ENCODE measurements at regions not wholly inside any gene's neighbourhood (a gene's known extent, or its start where the extent isn't known, plus 50 kb on each side); places are given as distances from the start of the nearest gene placed in this dataset.
A peak's percentile ranks its signal among the peaks of the same experiment; 100 is the strongest.

DNA sequence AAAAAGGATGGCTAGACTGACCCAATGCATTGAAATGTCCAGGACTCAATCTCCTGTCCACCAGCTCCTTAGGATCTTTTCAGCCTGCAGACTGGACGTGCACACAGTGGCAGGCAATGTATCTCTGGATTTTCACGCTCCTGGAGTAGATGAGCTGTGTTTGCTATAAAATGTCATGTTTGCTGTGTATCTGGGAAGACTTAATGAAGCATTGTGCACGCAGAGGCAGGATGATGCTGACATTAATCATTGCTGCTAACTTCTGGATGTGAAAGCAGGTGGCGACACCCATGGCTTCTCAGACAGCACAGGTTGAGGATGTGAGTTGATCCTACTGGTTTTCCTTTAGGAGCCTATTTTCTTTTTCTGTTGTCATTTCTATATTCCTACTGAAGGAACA lies 133.1 kb upstream of the PCSK2 start:
- Histone ChIP-seq H3K27ac (ENCODE audit: low read depth in 1 of 3, low read length in 2 of 3) (no peak overlapping the region), H3K36me3 (ENCODE audit: control insufficient read depth in 3 of 3, insufficient read depth in 2 of 3, low read depth in 1 of 3, low read length in 3 of 3) (no peaks in the 10 kb centered on the region), H3K4me1 (ENCODE audit: control insufficient read depth in 3 of 3, insufficient read depth in 2 of 3, low read depth in 1 of 3, low read length in 2 of 3) (no peaks in the 10 kb centered on the region), H3K27me3 (ENCODE audit: control insufficient read depth in 3 of 3, insufficient read depth in 3 of 3, low read length in 3 of 3) (no peaks in the 10 kb centered on the region), H3K4me3 (ENCODE audit: low read depth in 1 of 3, low read length in 3 of 3) (no peak overlapping the region), H3K9me3 (ENCODE audit: control insufficient read depth in 2 of 2, insufficient read depth in 1 of 2, low read depth in 1 of 2, low read length in 1 of 2) (no peaks in the 10 kb centered on the region)
- DNase-seq (no peak), FAIRE-seq (no peak)
- 74 to 77% (median 76%) methylated on average over 4 of the region's 4 CpGs for WGBS, 3 donors

DNA sequence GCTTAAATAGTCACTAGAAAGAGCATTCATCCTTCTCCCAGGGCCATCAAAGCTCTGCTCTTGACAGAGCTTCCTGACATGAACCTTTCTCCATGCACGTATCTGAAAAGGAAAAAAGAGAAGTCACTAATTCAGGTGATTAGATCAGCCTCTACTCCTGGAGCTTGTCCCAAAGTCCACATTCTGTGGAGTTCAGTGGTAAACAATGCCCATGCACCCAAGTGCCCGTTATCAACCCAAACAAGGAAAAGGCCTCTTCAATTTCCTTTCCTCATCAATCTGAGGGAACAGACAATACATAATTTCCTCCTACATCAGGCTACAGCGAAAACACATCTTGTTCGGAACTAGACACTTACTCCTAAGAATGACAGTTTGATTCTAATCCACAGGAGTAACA lies 129.2 kb upstream of the PCSK2 start:
- no peaks in the 10 kb centered on the region for H3K36me3 ChIP-seq (ENCODE audit: control insufficient read depth in 3 of 3, insufficient read depth in 2 of 3, low read depth in 1 of 3, low read length in 3 of 3)
- DNase-seq = peak; percentile 26 to 37
- H3K27ac ChIP-seq (ENCODE audit: low read depth in 1 of 3, low read length in 2 of 3) = no peak overlapping the region
- H3K4me1 ChIP-seq (ENCODE audit: control insufficient read depth in 3 of 3, insufficient read depth in 2 of 3, low read depth in 1 of 3, low read length in 2 of 3) = no peaks in the 10 kb centered on the region
- no peaks in the 10 kb centered on the region for H3K27me3 ChIP-seq (ENCODE audit: control insufficient read depth in 3 of 3, insufficient read depth in 3 of 3, low read length in 3 of 3)
- no peaks in the 10 kb centered on the region for H3K9me3 ChIP-seq (ENCODE audit: control insufficient read depth in 2 of 2, insufficient read depth in 1 of 2, low read depth in 1 of 2, low read length in 1 of 2)
- no peak overlapping the region for H3K4me3 ChIP-seq (ENCODE audit: low read depth in 1 of 3, low read length in 3 of 3)
- no peak for FAIRE-seq
- WGBS, 3 donors = 18 to 35% (median 20%) methylated on average over 4 of the region's 4 CpGs

DNA sequence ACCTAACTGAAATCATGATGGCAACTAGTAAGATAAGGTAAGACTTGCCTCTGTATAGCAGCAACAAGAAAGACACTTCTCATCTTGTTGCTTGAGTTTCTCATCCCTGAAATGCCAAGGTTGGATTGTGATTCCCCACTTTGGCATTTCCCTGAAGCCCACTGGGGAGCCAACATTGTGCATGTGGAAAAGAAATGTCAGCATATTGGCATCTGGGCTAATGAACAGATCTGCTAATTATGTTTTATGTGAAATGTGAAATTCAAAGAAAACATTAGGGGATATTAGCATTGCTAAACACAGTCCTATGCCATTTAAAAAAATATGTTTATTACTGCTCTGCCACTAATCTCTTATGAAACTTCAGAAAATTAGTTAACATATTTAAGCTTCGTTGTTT lies 126.3 kb upstream of the PCSK2 start:
- H3K4me3 ChIP-seq (ENCODE audit: low read depth in 1 of 3, low read length in 3 of 3) = no peak overlapping the region
- H3K4me1 ChIP-seq (ENCODE audit: control insufficient read depth in 3 of 3, insufficient read depth in 2 of 3, low read depth in 1 of 3, low read length in 2 of 3) = no peaks in the 10 kb centered on the region
- H3K27ac ChIP-seq (ENCODE audit: low read depth in 1 of 3, low read length in 2 of 3) = no peak overlapping the region
- no peaks in the 10 kb centered on the region for H3K9me3 ChIP-seq (ENCODE audit: control insufficient read depth in 2 of 2, insufficient read depth in 1 of 2, low read depth in 1 of 2, low read length in 1 of 2)
- WGBS, 3 donors = 82 to 89% (median 87%) methylated on average over 1 of the region's 1 CpG
- no peak for FAIRE-seq
- H3K36me3 ChIP-seq (ENCODE audit: control insufficient read depth in 3 of 3, insufficient read depth in 2 of 3, low read depth in 1 of 3, low read length in 3 of 3) = no peaks in the 10 kb centered on the region
- no peak for DNase-seq
- H3K27me3 ChIP-seq (ENCODE audit: control insufficient read depth in 3 of 3, insufficient read depth in 3 of 3, low read length in 3 of 3) = no peaks in the 10 kb centered on the region

DNA sequence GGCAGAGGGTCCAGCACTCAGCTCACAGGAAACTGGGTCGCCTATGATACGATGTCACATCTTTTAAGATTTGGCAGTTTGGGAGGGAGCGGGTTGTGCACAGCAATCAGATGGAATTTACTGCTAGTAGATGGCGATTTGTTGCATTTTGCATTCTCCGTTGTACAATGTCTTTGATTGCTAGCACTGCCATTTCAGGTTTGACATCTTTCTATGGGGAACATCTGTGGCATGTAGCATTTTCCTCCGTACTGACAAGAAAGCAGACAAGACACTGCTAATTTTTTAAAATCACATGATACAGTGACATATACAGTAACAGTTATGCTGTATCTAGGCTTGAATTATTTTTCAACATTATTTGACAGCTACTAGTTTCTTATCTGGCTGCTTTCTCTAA lies 119.7 kb upstream of the PCSK2 start:
- no peak overlapping the region for H3K4me3 ChIP-seq (ENCODE audit: low read depth in 1 of 3, low read length in 3 of 3)
- no peak overlapping the region for H3K27ac ChIP-seq (ENCODE audit: low read depth in 1 of 3, low read length in 2 of 3)
- no peaks in the 10 kb centered on the region for H3K4me1 ChIP-seq (ENCODE audit: control insufficient read depth in 3 of 3, insufficient read depth in 2 of 3, low read depth in 1 of 3, low read length in 2 of 3)
- H3K9me3 ChIP-seq (ENCODE audit: control insufficient read depth in 2 of 2, insufficient read depth in 1 of 2, low read depth in 1 of 2, low read length in 1 of 2) = no peaks in the 10 kb centered on the region
- DNase-seq (no peak), FAIRE-seq (no peak)
- whole genome bisulfite sequencing, 3 donors = 80 to 93% (median 87%) methylated on average over 6 of the region's 6 CpGs
- no peaks in the 10 kb centered on the region for H3K36me3 ChIP-seq (ENCODE audit: control insufficient read depth in 3 of 3, insufficient read depth in 2 of 3, low read depth in 1 of 3, low read length in 3 of 3)
- peaks cover 0 to 3% (median 0%) of the 10 kb centered on the region in 3 donors for H3K27me3 ChIP-seq (ENCODE audit: control insufficient read depth in 3 of 3, insufficient read depth in 3 of 3, low read length in 3 of 3)

DNA sequence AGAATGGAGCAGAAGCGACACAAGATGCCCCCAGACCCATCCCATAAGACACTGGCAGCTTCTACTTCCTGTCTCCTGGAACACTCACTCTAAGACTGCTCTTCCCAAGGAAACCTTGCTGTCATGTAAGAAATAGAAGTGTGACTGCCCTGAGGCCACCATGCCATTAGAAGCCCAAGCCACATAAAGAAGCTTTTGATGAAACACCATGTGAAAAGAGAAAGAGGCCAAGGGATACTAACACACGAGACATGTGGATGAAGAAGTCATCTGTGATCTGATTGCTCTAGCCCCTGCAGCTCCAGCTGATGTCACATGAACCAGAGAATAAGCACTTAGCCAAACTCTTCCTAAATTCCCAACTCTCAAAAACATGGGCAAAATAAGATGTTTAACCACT lies 117.9 kb upstream of the PCSK2 start:
- Histone ChIP-seq H3K9me3 (ENCODE audit: control insufficient read depth in 2 of 2, insufficient read depth in 1 of 2, low read depth in 1 of 2, low read length in 1 of 2) (no peaks in the 10 kb centered on the region), H3K4me1 (ENCODE audit: control insufficient read depth in 3 of 3, insufficient read depth in 2 of 3, low read depth in 1 of 3, low read length in 2 of 3) (no peaks in the 10 kb centered on the region), H3K27me3 (ENCODE audit: control insufficient read depth in 3 of 3, insufficient read depth in 3 of 3, low read length in 3 of 3) (peaks cover 0 to 3% (median 0%) of the 10 kb centered on the region in 3 donors), H3K4me3 (ENCODE audit: low read depth in 1 of 3, low read length in 3 of 3) (no peak overlapping the region), H3K27ac (ENCODE audit: low read depth in 1 of 3, low read length in 2 of 3) (no peak overlapping the region), H3K36me3 (ENCODE audit: control insufficient read depth in 3 of 3, insufficient read depth in 2 of 3, low read depth in 1 of 3, low read length in 3 of 3) (no peaks in the 10 kb centered on the region)
- no peak for FAIRE-seq
- 59 to 69% (median 65%) methylated on average over 2 of the region's 2 CpGs for WGBS, 3 donors
- DNase-seq = no peak

DNA sequence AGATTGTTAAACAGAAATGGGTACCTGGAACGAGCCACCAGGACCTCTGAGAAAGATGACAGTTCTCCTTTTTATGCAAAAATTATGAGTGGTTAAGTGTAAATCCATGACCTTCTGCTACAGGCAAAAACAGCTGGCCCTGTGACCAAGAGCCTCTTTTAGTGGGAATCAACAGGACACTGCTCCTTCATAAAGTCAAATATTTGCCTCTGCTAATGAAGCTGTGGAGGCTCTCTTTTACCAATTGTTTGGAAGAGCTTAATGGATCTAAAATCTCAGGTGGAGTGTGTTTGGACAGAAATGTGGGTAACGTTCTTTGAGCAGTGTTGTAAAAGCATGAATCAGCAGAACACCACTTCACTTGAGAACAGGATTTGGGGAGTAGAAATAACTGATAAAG lies 117.5 kb upstream of the PCSK2 start:
- no peaks in the 10 kb centered on the region for H3K4me1 ChIP-seq (ENCODE audit: control insufficient read depth in 3 of 3, insufficient read depth in 2 of 3, low read depth in 1 of 3, low read length in 2 of 3)
- WGBS, 3 donors = 44 to 52% (median 49%) methylated on average over 2 of the region's 2 CpGs
- no peak for DNase-seq
- FAIRE-seq = no peak
- no peaks in the 10 kb centered on the region for H3K36me3 ChIP-seq (ENCODE audit: control insufficient read depth in 3 of 3, insufficient read depth in 2 of 3, low read depth in 1 of 3, low read length in 3 of 3)
- no peaks in the 10 kb centered on the region for H3K9me3 ChIP-seq (ENCODE audit: control insufficient read depth in 2 of 2, insufficient read depth in 1 of 2, low read depth in 1 of 2, low read length in 1 of 2)
- peaks cover 0 to 3% (median 0%) of the 10 kb centered on the region in 3 donors for H3K27me3 ChIP-seq (ENCODE audit: control insufficient read depth in 3 of 3, insufficient read depth in 3 of 3, low read length in 3 of 3)
- H3K4me3 ChIP-seq (ENCODE audit: low read depth in 1 of 3, low read length in 3 of 3) = no peak overlapping the region
- H3K27ac ChIP-seq (ENCODE audit: low read depth in 1 of 3, low read length in 2 of 3) = no peak overlapping the region

DNA sequence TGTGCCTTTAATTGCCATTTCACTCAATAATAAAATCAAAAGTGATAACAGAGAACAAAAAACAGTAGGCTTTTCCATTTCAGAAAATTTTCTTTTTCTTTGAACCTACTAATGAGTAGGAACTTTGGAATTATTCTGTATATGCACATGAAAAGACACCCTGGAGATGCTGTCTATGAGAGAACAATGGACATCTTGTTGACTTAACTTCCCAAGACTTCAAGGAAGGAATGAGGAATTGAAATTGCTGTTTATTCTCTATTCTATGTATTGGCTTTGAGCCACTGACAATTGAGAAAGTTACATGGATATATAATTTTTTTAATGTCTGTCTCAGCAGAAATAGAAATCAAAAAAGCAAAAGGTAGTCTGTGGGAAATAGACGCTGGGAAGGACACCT lies 98.6 kb upstream of the PCSK2 start:
- Histone ChIP-seq H3K4me3 (ENCODE audit: low read depth in 1 of 3, low read length in 3 of 3) (no peak overlapping the region), H3K27ac (ENCODE audit: low read depth in 1 of 3, low read length in 2 of 3) (no peak overlapping the region), H3K27me3 (ENCODE audit: control insufficient read depth in 3 of 3, insufficient read depth in 3 of 3, low read length in 3 of 3) (no peaks in the 10 kb centered on the region), H3K36me3 (ENCODE audit: control insufficient read depth in 3 of 3, insufficient read depth in 2 of 3, low read depth in 1 of 3, low read length in 3 of 3) (no peaks in the 10 kb centered on the region), H3K4me1 (ENCODE audit: control insufficient read depth in 3 of 3, insufficient read depth in 2 of 3, low read depth in 1 of 3, low read length in 2 of 3) (no peaks in the 10 kb centered on the region), H3K9me3 (ENCODE audit: control insufficient read depth in 2 of 2, insufficient read depth in 1 of 2, low read depth in 1 of 2, low read length in 1 of 2) (no peaks in the 10 kb centered on the region)
- FAIRE-seq (no peak), DNase-seq (no peak)
- 70 to 91% (median 90%) methylated on average over 1 of the region's 1 CpG for WGBS, 3 donors

DNA sequence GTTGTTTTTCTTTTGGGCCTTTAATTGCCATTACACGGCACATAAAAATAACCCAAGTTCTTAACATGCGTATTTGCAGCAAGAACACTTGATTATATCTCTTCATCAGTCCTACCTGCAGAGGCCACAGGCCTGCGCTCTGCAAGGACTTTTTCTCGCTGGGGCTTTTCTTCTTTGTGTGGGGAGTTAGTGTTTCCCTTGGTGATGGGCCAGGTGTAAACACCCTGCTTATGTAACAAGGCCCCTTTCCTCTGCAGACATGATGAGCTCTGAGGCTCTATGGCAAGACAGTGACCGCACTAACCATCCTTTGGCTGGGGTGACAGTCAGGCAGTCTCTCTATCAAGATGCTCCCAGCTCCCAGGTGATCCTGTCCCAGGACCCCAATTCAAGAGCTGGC lies 97.8 kb upstream of the PCSK2 start:
- H3K27ac ChIP-seq (ENCODE audit: low read depth in 1 of 3, low read length in 2 of 3) = no peak overlapping the region
- WGBS, 3 donors = 83 to 88% (median 88%) methylated on average over 5 of the region's 5 CpGs

DNA sequence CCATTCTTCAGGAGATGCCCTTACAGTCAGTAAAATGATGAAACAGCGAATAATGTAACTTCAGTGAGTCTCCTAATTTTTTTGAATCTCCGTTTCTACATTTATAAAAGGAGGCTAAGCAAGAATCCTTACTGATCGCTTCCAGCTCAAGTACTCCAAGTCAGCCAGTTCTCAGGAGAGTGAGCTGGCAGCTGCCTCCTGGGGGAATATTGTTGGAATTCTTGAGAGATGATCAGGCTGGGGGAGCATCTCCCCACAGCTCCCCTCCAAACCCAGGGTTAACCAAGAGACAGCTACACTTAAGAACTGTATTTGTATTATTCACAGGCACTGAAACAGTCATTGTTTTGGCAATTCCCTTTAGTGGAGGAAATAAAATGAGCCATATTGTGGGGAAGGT lies 89.1 kb upstream of the PCSK2 start:
- 90 to 94% (median 93%) methylated on average over 3 of the region's 3 CpGs for WGBS, 3 donors
- FAIRE-seq (no peak), DNase-seq (no peak)
- Histone ChIP-seq H3K27me3 (ENCODE audit: control insufficient read depth in 3 of 3, insufficient read depth in 3 of 3, low read length in 3 of 3) (no peaks in the 10 kb centered on the region), H3K9me3 (ENCODE audit: control insufficient read depth in 2 of 2, insufficient read depth in 1 of 2, low read depth in 1 of 2, low read length in 1 of 2) (no peaks in the 10 kb centered on the region), H3K27ac (ENCODE audit: low read depth in 1 of 3, low read length in 2 of 3) (no peak overlapping the region), H3K4me1 (ENCODE audit: control insufficient read depth in 3 of 3, insufficient read depth in 2 of 3, low read depth in 1 of 3, low read length in 2 of 3) (no peaks in the 10 kb centered on the region), H3K4me3 (ENCODE audit: low read depth in 1 of 3, low read length in 3 of 3) (no peak overlapping the region), H3K36me3 (ENCODE audit: control insufficient read depth in 3 of 3, insufficient read depth in 2 of 3, low read depth in 1 of 3, low read length in 3 of 3) (no peaks in the 10 kb centered on the region)

More for the DNA sequence above, 97.8 kb upstream of the PCSK2 start:
- no peak for FAIRE-seq
- Histone ChIP-seq H3K4me1 (ENCODE audit: control insufficient read depth in 3 of 3, insufficient read depth in 2 of 3, low read depth in 1 of 3, low read length in 2 of 3) (no peaks in the 10 kb centered on the region), H3K4me3 (ENCODE audit: low read depth in 1 of 3, low read length in 3 of 3) (no peak overlapping the region), H3K27me3 (ENCODE audit: control insufficient read depth in 3 of 3, insufficient read depth in 3 of 3, low read length in 3 of 3) (no peaks in the 10 kb centered on the region), H3K9me3 (ENCODE audit: control insufficient read depth in 2 of 2, insufficient read depth in 1 of 2, low read depth in 1 of 2, low read length in 1 of 2) (no peaks in the 10 kb centered on the region), H3K36me3 (ENCODE audit: control insufficient read depth in 3 of 3, insufficient read depth in 2 of 3, low read depth in 1 of 3, low read length in 3 of 3) (no peaks in the 10 kb centered on the region)
- DNase-seq = no peak

Data from small intestine (tissue), 7 donors.